ENCODE measurements at regions not wholly inside any gene's neighbourhood (a gene's known extent, or its start where the extent isn't known, plus 50 kb on each side); places are given as distances from the start of the nearest gene placed in this dataset.

DNA sequence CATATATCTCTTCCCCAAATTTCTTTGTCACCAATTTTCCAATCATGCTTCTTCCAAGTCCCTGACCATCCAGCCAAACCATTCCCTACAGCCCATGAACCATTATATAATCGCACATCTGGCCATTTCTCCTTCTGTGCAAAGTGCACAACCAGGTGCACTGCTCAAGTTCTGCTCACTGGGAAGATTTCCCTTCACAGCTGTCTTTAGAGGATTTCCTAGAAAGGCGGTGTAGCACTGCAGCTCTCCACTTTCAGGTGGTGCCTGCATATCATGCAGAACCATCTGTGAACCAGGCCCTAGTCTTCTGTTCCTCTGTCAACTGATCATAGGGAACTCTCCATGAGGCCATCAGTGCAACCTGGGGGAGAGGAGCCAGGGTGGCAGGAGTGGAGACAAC lies 95.0 kb upstream of the CABCOCO1 start:
- TF ChIP-seq POLR2A (IDR thresholded peaks at IDR 0.05) (no peak), POLR2AphosphoS5 (IDR thresholded peaks at IDR 0.05) (no peak)

All from stomach (tissue), 4 donors.